H1 (cell line): ENCODE measurements at regions not wholly inside any gene's neighbourhood (a gene's known extent, or its start where the extent isn't known, plus 50 kb on each side); places are given as distances from the start of the nearest gene placed in this dataset.

ENCODE experiments used
- CHD7 ChIP-seq: fragments of 300-600 bp; sonication (generic); IDR thresholded peaks from 2 replicates; pipeline ENCODE4 v1.7.1; 2012; ENCODE audit warnings: low read length, moderate library complexity, mild to moderate bottlenecking, inconsistent platforms; ENCODE audit not compliant: insufficient replicate concordance
- SIX5 ChIP-seq: IDR thresholded peaks from 2 replicates; pipeline ENCODE4 v1.6.1; 2011; ENCODE audit warnings: mild to moderate bottlenecking, low read depth, low read length
- TAF1 ChIP-seq: IDR thresholded peaks from 2 replicates; pipeline ENCODE4 v1.6.1; 2011; ENCODE audit warnings: mild to moderate bottlenecking, low read depth, low read length

GRCh38 chr19:28960986-28961705, 251.8 kb downstream of the UQCRFS1 start (continued):
- no peak for TF ChIP-seq CHD7
- TF ChIP-seq TAF1, result no peak
- TF ChIP-seq SIX5, result no peak
- TF ChIP-seq, all 59 proteins: peak for 0
